ENCODE measurements at regions not wholly inside any gene's neighbourhood (a gene's known extent, or its start where the extent isn't known, plus 50 kb on each side); places are given as distances from the start of the nearest gene placed in this dataset.
A peak's percentile ranks its signal among the peaks of the same experiment; 100 is the strongest.

DNA sequence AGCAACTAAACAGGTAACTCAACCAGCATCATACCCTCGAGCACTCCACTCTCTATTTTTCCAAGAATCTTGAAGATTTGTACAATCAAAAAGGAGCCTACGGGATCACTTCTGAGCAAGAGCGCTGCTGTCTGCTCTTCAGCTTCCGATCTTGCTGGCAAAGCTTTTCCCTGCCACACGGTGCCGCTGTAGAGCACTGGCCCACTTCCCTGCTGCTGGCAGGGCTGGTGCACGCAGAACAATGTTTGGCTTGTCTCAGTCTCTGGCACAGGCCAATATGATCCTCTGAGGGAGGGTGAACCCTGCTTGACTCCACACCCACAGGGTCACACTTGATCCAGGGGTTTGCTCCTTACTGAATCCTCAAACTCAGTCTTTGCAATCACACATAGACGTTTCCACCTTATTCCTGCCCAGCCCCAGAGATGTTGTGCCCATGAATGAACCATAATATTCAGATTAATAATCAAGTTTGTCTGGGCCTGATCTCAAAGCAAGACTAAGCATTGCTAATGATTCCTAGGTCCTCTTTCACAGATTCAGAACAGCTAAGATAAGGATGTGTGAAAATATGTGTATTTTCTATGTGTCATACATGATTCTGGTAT, 536.6 kb downstream of the SOX6 start:
- TF ChIP-seq, protein P1, sequence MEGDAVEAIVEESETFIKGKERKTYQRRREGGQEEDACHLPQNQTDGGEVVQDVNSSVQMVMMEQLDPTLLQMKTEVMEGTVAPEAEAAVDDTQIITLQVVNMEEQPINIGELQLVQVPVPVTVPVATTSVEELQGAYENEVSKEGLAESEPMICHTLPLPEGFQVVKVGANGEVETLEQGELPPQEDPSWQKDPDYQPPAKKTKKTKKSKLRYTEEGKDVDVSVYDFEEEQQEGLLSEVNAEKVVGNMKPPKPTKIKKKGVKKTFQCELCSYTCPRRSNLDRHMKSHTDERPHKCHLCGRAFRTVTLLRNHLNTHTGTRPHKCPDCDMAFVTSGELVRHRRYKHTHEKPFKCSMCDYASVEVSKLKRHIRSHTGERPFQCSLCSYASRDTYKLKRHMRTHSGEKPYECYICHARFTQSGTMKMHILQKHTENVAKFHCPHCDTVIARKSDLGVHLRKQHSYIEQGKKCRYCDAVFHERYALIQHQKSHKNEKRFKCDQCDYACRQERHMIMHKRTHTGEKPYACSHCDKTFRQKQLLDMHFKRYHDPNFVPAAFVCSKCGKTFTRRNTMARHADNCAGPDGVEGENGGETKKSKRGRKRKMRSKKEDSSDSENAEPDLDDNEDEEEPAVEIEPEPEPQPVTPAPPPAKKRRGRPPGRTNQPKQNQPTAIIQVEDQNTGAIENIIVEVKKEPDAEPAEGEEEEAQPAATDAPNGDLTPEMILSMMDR (IDR thresholded peaks at IDR 0.05; ENCODE audit: extremely low read depth, missing control alignments), result peak; percentile 87
- DNase-seq (ENCODE audit: low spot score), result peak; percentile 53

DNA sequence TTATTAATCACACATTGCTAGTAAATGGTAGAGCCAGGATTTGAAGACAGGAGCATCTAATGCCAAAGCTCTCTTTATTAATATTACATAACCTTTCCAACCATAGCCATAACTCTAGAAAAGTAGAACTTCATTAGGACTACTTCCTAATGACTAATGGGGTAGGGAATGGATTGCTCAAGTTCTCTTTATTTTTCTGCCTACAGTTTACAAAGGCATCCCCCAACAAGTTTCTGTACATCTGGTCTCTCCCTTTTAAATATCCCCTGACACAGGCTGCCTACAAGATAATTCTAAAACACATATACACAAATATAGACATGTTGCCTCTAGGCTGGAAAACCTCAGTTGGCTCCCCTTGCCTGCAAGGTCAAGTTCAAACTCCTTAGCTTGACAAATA, 534.9 kb downstream of the SOX6 start:
- TF ChIP-seq, protein P1 (IDR thresholded peaks at IDR 0.05; ENCODE audit: extremely low read depth, missing control alignments), result no peak

DNA sequence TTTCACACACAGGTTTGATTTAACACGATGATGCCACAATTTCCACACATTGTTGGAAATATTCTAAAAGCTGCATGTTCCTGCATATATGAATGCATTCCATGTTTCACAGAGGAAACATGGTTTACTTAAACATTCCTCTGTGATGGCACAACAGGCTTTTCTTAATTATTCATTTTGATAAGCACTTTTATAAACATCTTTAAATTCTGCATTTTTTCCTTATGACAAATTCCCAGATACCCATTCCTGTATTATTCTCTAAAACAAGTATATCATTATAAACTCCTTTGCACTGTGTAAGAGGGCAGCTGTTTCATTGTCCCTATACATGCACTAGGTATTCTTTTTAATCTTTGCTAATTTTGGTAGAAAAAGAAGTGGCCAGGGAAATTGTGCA, 532.3 kb downstream of the SOX6 start:
- no peak for DNase-seq (ENCODE audit: low spot score)
- TF ChIP-seq, protein P1 (IDR thresholded peaks at IDR 0.05; ENCODE audit: extremely low read depth, missing control alignments), result no peak

More for the DNA sequence above, 534.9 kb downstream of the SOX6 start:
- no peak for DNase-seq (ENCODE audit: low spot score)

DNA sequence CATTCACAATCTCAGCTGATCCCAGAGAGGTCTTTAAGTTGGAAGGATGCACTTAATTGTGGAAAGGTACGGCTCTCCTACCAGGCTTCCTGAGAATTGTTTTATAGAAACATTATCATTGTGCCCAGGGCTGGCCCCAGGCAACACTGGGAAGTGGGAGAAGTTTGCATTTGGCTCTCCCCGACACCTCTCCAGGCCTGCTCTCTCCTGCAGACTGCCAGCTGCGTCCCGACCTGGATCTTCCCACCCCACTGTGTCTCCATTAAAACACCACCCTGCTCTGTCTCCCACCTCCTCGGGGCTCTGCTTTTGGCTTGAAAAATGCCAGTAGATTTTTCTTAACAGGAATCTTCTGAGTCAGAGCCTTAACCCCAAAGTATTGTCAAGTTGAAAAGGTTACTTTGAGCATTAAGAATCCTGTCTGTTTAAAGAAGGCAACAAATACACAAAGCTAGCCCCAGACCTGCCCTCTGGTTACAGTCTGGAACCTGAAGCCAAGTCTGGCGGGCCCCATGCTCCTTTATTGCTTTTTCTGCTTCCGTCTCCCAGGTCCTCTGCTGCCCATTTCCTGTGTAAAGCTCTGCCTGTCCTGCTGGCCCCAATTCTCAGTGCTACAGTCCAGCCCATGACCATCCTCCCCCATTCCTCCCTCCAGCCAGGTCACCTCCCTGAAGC, 530.2 kb downstream of the SOX6 start:
- no peak for DNase-seq (ENCODE audit: low spot score)
- TF ChIP-seq, protein P1 (IDR thresholded peaks at IDR 0.05; ENCODE audit: extremely low read depth, missing control alignments), result no peak

DNA sequence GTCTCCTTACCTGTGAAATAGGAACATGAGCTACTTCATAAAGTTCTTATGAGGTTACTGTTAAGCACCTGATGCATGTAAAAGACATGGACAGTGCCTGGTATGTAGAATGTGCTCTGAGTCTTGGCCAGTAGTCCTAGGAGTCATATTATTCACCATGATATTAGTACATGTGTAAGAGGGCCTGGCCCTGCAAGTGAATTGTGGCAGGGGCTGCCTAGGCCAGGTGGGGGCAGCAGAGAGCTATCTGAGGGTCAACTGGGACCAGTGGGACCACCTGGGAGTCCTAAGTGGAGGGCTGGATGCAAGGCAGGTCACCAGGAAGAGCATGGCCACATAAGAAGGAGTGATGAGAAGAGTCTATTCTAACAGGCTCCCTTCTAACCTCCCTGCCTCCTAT, 529.5 kb downstream of the SOX6 start:
- TF ChIP-seq, protein P1 (IDR thresholded peaks at IDR 0.05; ENCODE audit: extremely low read depth, missing control alignments), result peak; percentile 53
- DNase-seq (ENCODE audit: low spot score), result peak; percentile 21

DNA sequence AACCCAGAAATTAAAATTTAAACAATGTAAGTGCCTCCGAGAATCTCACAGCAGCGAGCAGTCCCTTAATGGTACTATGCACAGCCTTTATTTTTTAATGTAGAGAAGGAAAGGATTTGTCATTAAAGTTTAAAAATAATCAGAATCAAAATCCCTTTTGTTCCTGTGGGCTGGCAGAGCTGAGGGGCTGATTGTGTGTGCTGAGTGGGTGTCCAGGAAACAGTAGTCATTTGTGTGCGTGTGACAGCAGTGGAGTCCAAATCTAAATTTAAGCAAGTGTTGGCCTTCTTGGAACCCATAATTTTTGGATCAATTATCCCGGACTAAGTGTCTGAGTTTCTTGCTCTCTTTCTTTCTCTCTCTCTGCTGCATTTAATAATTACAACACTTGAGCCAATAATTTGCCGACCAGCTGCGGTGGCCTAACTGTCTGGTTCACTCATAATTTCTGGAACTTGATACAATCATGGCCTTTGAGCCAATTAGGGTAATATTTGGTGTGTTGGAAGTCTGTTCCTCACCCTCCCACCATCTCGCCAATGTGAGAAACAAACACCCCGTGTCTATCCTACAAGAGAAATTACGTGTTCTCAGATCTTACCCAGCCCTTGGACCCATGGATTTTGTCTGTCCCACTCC, 528.0 kb downstream of the SOX6 start:
- TF ChIP-seq, protein P1 (IDR thresholded peaks at IDR 0.05; ENCODE audit: extremely low read depth, missing control alignments), result no peak

DNA sequence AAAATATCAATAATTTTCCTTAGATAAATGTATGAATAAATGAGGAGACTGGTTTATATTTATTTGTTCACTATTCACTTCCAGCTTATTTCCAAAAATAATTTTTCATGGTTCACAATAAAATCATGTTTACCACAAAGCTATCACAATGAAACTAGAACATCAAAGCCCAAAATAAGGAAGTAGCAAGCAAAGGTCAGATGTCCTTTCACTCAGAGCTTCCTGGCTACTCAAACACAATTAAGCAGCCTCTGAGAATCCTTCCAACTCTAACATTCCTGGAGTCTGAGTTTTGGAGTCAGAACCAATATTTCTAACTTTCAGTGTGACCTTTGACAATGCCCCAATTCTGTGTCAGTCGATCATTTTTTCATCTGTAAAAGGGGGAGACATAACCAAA, 527.0 kb downstream of the SOX6 start:
- DNase-seq (ENCODE audit: low spot score), result peak; percentile 12
- TF ChIP-seq, protein P1 (IDR thresholded peaks at IDR 0.05; ENCODE audit: extremely low read depth, missing control alignments), result no peak

More for the DNA sequence above, 528.0 kb downstream of the SOX6 start:
- no peak for DNase-seq (ENCODE audit: low spot score)

Data from GM20000 (cell line).